GM12892 (cell line): ENCODE measurements at regions not wholly inside any gene's neighbourhood (a gene's known extent, or its start where the extent isn't known, plus 50 kb on each side); places are given as distances from the start of the nearest gene placed in this dataset.

Experiments used
- DNase-seq: peaks from one replicate; pipeline ENCODE4 v3.0.0; 2011; ENCODE audit not compliant: insufficient read length
- FAIRE-seq: peaks from 2 replicates; lab custom pipeline; 2011; peaks lifted over from hg19 to GRCh38; lab: Jason Lieb, UNC
- POLR2A ChIP-seq: IDR thresholded peaks from 2 replicates; pipeline ENCODE4 v1.6.1; 2011; ENCODE audit warnings: low read depth, low read length, control low read depth
- POLR2AphosphoS5 ChIP-seq: IDR thresholded peaks from 2 replicates; pipeline ENCODE4 v1.6.1; 2011; ENCODE audit warnings: low read depth, low read length, control low read depth
- TAF1 ChIP-seq: IDR thresholded peaks from 2 replicates; pipeline ENCODE4 v1.6.1; 2011; ENCODE audit warnings: low read depth, mild to moderate bottlenecking, control low read depth, low read length, borderline replicate concordance

DNA sequence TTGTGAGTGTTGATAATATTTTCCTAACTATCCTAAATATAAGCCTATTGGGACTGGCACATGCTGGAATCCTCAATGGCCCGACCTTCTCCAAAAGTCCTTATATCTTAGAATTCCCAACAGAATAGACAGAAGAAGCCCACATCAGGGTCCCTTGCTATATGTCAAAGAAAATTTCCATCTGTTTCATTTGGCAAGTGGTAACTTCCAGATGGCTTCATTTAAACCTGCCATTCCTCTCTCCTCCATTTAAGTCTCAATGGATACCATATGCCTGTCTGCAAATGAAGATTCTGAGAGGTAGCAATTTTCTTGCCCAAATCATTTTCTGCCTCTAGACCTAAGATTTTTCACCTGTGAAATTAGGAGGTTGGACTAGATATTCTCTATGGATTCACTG lies 73.1 kb upstream of the KCNA4 start:
- DNase-seq (no peak), FAIRE-seq (no peak)
- TF ChIP-seq TAF1 (no peak), POLR2AphosphoS5 (no peak), POLR2A (no peak)

DNA sequence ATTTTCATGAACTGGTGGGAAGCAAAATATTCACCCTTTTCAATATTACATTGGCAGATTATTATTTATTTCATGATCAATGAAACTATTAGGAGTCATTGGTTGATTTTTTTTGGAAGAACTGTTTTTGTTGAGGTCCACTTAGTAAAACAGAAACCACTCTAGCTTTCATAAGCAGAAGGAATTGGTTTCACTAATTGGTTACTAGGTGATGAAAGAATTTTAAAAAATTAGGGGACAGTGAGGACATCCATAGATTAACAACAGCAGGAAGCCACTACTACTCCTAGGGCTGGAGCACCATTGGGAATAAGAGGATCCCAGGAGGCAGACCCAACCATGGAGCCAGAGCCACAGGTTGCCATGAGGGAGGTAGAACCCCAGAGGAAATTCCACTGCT lies 74.4 kb upstream of the KCNA4 start:
- FAIRE-seq (no peak), DNase-seq (no peak)
- no peak for TF ChIP-seq TAF1
- TF ChIP-seq POLR2A, result no peak
- no peak for TF ChIP-seq POLR2AphosphoS5

DNA sequence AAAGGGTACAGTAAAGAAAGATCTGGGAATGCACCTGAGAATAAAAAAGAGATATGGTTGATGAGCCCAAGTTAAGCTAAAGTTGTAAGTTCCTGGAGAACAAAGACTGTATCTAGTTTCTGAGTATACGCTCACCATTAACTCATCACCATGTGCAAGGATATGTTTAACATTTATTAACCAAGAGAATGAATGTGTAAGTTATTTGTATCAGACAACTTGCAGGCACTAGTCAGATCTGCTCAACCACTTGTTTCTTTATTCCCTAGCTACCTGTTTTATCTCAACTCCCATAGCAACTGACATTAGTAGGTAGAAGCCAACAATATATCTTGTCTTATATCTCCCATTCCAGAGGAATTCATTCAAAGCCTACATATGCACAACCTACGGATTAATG lies 74.9 kb upstream of the KCNA4 start:
- FAIRE-seq (no peak), DNase-seq (no peak)
- TF ChIP-seq POLR2A (no peak), TAF1 (no peak), POLR2AphosphoS5 (no peak)

DNA sequence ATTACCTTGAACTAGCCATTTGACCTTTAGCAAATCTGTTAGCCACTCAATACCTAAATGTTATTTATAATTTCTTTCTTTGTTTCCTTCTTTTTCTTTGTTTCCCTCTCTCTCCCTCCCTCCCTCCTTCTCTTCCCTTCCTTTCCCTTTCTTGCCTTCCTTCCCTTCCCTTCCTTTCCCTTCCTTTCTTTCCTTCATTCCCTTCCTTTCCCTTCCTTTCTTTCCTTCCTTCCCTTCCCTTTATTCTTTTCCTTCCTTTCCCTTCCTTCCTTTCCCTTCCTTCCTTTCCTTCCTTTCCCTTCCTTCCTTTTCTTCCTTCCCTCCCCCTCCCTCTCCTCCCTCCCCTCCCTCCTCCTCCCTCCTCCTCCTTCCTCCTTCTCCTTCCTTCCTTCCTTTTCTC lies 75.7 kb upstream of the KCNA4 start:
- no peak for FAIRE-seq
- DNase-seq, result no peak
- TF ChIP-seq POLR2AphosphoS5 (no peak), TAF1 (no peak), POLR2A (no peak)

DNA sequence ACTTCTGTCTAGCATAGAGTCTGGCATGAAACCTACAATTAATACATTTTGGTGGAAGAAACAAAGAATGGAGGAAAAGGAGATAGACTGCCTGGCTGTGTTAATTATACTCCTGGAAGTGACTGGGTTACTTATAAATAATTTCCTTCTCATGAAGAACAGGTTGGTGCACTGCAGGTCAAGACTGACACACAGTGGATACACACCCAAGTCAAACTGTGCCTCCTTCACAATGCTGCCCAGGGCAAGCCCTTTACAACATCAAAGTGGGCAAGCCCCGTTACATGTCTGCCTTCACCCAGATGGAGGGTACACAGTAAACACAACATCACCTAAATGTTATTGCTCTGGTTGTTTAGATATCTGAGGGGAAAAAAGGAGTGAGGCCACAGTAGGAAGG lies 83.7 kb upstream of the KCNA4 start:
- DNase-seq (no peak), FAIRE-seq (no peak)
- TF ChIP-seq POLR2AphosphoS5, result no peak
- TF ChIP-seq POLR2A, result no peak
- no peak for TF ChIP-seq TAF1

DNA sequence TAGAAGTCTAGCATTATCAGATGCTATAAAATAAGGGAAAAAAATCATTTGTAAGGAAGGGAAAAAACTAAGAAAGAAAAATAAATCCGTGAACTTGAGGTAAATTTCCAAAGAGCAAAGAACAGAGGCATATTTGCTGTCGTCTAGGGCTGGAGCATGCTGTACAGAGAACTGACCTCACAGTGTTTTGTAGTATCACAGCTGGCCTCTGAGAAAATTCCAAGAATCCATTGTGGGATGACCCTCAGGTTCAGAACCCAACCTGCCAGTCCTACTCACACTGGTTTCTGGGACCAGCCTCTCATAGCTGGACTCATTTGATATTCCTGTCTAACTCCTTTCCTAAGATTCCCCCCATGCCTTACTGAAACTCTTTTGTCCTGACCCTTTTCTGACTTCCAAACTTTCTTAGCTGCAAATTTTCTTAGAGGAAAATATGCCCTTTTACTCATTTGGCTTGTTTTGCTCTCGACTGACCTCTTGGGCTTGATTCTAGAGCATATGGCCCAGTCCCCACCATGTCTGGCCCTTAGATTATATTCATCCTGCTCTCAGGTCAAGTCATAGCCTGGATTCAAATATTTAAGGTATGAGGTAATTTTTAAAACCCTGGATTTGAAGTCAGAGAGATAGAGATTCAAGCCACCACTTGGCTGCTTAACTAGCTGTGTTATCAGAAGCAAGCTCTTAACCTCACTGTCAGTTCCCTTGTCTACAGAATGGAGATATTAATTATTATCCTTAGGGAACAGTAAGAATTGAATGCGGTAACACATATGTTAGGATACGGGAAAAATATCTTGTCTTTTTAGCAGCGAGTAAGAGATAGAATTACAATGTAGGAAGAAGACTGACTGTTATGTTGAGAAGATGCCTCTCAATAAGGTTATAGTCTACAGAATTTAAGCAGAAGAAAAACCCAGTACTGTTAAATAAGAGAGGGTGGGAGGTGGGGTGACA lies 89.7 kb upstream of the KCNA4 start:
- TF ChIP-seq TAF1 (no peak), POLR2A (no peak), POLR2AphosphoS5 (no peak)
- FAIRE-seq, result no peak
- no peak for DNase-seq

DNA sequence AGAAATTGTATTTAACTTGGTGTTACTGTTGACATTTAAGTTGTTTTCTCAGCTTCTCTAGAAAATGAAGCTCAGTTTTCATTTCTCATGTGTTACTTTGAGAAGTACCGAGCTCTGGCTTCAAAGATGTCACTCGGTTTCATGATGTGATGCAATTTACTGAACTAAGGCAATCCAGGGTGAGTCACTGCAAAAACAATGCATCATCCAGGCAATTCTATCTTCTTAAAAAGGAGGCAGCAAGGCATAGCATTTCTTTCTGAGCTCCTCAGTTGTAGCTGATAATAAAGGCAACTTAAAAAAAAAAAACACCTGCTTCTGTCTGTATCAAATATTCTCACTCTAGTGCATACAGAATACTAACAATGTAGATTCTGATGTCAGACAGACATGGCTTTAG lies 91.1 kb upstream of the KCNA4 start:
- TF ChIP-seq TAF1 (no peak), POLR2AphosphoS5 (no peak), POLR2A (no peak)
- no peak for FAIRE-seq

DNA sequence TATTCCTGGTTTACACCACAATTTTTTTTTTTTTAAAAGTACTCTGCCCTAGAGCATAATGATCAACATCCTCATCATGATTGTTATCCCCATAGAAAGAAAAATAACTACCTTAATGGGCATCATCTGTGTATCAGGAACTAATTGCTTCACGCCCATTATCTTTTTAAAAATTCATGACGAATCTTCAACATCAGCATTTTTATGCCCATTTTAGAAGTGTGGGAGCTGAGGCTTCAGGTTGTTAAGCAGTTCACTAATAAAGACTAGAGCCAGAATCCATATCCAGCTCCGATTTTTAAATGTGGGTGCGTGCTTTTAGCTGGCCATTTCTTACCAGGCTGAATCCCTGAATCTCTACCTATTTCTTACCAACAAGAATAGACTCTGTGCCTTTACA lies 92.9 kb upstream of the KCNA4 start:
- DNase-seq (no peak), FAIRE-seq (no peak)
- TF ChIP-seq POLR2AphosphoS5 (no peak), POLR2A (no peak), TAF1 (no peak)

More for the DNA sequence above, 91.1 kb upstream of the KCNA4 start:
- DNase-seq, result no peak

DNA sequence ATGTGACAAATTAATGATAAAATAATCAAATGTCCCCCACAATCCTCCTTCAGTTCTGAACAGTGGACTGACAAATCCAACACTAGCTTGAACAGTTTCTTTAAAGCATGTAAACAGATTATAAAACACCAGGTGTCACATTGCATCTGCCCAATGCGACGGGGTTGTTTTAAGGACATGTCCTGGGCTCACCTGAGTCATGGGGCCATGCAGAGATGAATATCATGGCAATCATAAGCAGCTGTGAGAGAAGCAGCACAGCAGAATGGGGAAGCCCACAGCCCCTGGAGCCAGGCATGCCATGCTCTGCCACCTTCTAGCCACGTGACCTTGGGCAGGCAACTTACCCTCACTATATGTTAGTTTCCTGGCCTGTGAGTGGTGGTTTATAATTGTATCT lies 93.9 kb upstream of the KCNA4 start:
- DNase-seq, result no peak
- TF ChIP-seq POLR2AphosphoS5, result no peak
- TF ChIP-seq POLR2A, result no peak
- TF ChIP-seq TAF1, result no peak
- no peak for FAIRE-seq

DNA sequence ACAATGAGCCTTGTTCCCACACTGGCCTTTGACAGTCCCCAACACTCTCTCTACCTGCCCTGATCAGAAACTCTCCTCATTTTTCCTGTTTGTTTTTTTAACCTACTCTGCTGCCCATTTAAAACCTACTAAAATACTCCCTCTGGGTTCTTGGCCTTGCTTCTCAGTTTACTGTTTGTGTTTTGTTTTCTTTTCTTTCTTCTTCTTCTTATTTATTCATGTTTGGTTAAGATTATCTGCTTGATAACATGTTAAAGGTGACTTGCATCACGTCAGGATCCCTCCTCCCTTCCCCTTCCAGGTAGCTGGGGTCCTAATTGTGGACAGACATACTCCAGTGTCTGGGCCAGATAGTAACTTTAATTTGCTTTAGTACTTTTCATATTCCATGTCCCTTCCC lies 95.0 kb upstream of the KCNA4 start:
- FAIRE-seq (no peak), DNase-seq (no peak)
- TF ChIP-seq TAF1 (no peak), POLR2AphosphoS5 (no peak), POLR2A (no peak)

DNA sequence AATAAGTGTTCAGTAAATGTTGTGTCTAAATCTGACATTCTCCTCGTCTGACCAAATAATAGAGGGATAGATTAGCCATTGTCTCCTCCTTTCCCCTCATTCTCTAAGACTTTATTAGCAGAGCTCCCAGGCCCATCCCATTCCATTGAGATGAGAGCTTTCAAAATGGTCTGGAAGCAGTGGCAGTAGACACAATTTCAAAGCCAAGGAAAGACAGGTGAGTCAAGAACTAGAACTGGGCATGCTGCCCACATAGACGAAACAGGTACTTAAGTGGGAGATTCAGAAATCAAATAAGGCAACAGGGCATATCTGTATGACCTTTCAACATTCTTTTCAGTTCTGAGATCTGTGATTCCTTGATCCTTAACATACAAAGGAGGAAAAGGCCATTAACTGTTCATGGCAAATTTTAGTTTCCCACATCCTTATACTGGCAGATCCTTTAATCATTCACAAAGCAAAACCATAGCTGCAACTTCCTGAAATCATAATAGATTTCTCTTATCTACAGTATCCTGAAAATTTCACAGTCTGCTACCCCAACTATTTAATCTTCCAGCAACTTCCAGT lies 96.6 kb upstream of the KCNA4 start:
- DNase-seq (no peak), FAIRE-seq (no peak)
- no peak for TF ChIP-seq TAF1
- no peak for TF ChIP-seq POLR2A
- TF ChIP-seq POLR2AphosphoS5, result no peak

DNA sequence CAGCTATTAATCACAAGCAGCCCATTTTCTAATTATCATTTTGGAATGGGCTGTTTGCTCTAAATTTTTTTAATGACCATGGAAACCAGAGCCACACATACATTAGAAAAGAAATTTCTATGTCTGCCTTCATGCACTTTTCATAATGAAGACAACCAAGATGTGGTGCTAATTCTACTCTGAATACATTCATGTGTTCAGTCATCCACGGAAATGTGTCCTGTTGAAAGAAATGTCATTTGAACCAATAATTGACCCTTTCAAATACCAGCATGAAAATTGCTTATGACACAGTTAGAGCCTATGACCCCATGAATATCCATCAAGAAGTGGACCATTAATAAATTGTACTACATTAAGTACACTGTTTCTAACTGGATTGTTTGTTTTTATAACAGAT lies 99.7 kb upstream of the KCNA4 start:
- no peak for TF ChIP-seq TAF1
- FAIRE-seq (no peak), DNase-seq (no peak)

DNA sequence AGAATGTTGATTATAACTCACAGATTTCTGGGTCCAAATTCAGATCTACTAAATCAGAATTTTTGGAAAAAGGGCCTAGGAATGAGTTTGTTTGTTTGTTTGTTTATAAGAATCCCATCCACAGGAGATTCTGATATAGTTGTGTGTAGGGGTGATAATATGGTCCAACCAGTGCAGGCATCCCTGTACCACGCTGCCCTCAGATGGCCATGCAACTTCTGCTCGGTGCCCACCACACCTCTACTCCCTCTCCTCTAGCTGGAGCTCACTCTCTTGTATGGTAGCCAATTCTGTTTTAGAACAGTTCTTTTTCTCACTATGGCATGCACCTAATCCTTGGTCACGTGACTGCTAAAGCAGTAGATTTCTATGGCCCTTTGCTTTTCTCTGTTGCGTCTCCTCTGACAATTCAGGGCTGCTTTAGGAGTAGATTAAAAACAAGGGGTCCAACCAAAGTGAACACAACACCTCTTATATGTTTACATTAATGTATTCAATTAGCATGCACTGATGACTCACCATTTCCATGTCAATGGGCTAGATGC lies 103.3 kb upstream of the KCNA4 start:
- no peak for DNase-seq
- no peak for FAIRE-seq
- no peak for TF ChIP-seq POLR2A
- TF ChIP-seq TAF1, result no peak
- TF ChIP-seq POLR2AphosphoS5, result no peak
